ENCODE measurements at regions not wholly inside any gene's neighbourhood (a gene's known extent, or its start where the extent isn't known, plus 50 kb on each side); places are given as distances from the start of the nearest gene placed in this dataset.
A peak's percentile ranks its signal among the peaks of the same experiment; 100 is the strongest.

- TF ChIP-seq ZNF449 (CRISPR knock-in tag; IDR thresholded peaks at IDR 0.05), result no peak
- TF ChIP-seq ZBTB43 (CRISPR knock-in tag; IDR thresholded peaks at IDR 0.05), result no peak
- no peak for TF ChIP-seq ZKSCAN1 (IDR thresholded peaks at IDR 0.05; ENCODE audit: low read depth, low read length)
- no peak for TF ChIP-seq ZNF282 (CRISPR knock-in tag; IDR thresholded peaks at IDR 0.05)
These were observed 234.2 kb downstream of the CRPPA start (continued) for GRCh38 chr7:16187131-16187530.

GRCh38 chr7:16178585-16178984, 242.8 kb downstream of the CRPPA start:
- no peak overlapping the region for H3K4me3 ChIP-seq
- H2AFZ ChIP-seq (ENCODE audit: low read depth, low read length), result no peak overlapping the region
- WGBS (ENCODE audit: insufficient coverage, low coverage, missing lambda C conversion rate), result 76% methylated on average over 2 of the region's 2 CpGs
- no peak overlapping the region for H3K4me2 ChIP-seq (ENCODE audit: insufficient read depth, low read length)
- TF ChIP-seq NFE2L1 (tag; IDR thresholded peaks at IDR 0.05; ENCODE audit: borderline replicate concordance, low read depth) (no peak), ZNF316 (IDR thresholded peaks at IDR 0.05) (peak; percentile 71), MAFG (tag; conservative IDR thresholded peaks at IDR 0.05) (0 out of 2 replicates have a peak, but pooled peaks have one; percentile 8)
- no peaks in the 10 kb centered on the region for H3K9me1 ChIP-seq (ENCODE audit: control insufficient read depth, insufficient read depth, low read length)
- no peaks in the 10 kb centered on the region for H3K4me1 ChIP-seq (replicated peaks in 1 of 2; ENCODE audit: control insufficient read depth in 2 of 2, insufficient read depth in 2 of 2, low read length in 2 of 2)
- no peak for DNase-seq (ENCODE audit: extremely low read depth in 1 of 4, low spot score in 3 of 4)
- no peak for ATAC-seq
- no peaks in the 10 kb centered on the region for H3K36me3 ChIP-seq (ENCODE audit: control insufficient read depth, insufficient read depth, low read length)
- no peaks in the 10 kb centered on the region for H3K79me2 ChIP-seq (ENCODE audit: control insufficient read depth, insufficient read depth, low read length)
- no TSS peak for BruUV-seq (replicated peaks)
- ChIA-PET POLR2A (no interaction called here), CTCF (ENCODE audit: low intra/inter-chr PET ratio) (no interaction called here)
- H3K27ac ChIP-seq (ENCODE audit: extremely low read depth, low read depth, low read length), result no peak overlapping the region
- H3K9me3 ChIP-seq (replicated peaks; ENCODE audit: control insufficient read depth, insufficient read depth, low read depth, low read length), result no peaks in the 10 kb centered on the region
- H3K27me3 ChIP-seq (ENCODE audit: control insufficient read depth in 2 of 2, insufficient read depth in 2 of 2, low read length in 2 of 2), result no peaks in the 10 kb centered on the region
- H3K9ac ChIP-seq (ENCODE audit: insufficient read depth in 1 of 2, low read depth in 2 of 2, low read length in 2 of 2), result no peak overlapping the region
- in situ Hi-C loops (cut with MboI) (no loop called here), intact Hi-C loops (cut with micrococcal nuclease) (no loop called here)
- H4K20me1 ChIP-seq (replicated peaks; ENCODE audit: control insufficient read depth, insufficient read depth, low read length), result no peaks in the 10 kb centered on the region
- no peak for FAIRE-seq
